Ishikawa (cell line): ENCODE measurements at regions not wholly inside any gene's neighbourhood (a gene's known extent, or its start where the extent isn't known, plus 50 kb on each side); places are given as distances from the start of the nearest gene placed in this dataset.

ENCODE experiments used
- CREB1 ChIP-seq: IDR thresholded peaks from 2 replicates; pipeline ENCODE4 v1.6.1; 2012; ENCODE audit warnings: low read depth
- EP300 ChIP-seq: IDR thresholded peaks from 2 replicates; pipeline ENCODE4 v1.6.1; 2012; ENCODE audit warnings: borderline replicate concordance
- FOXM1 ChIP-seq: IDR thresholded peaks from 2 replicates; pipeline ENCODE4 v1.6.1; 2012; ENCODE audit warnings: low read depth, borderline replicate concordance
- RAD21 ChIP-seq: IDR thresholded peaks from 2 replicates; pipeline ENCODE4 v1.6.1; 2012; ENCODE audit warnings: low read depth
- TEAD4 ChIP-seq: IDR thresholded peaks from 2 replicates; pipeline ENCODE4 v1.6.1; 2012

GRCh38 chr1:239931341-239931740 lies 160.3 kb upstream of the FMN2 start:
- no peak for TF ChIP-seq TEAD4
- TF ChIP-seq FOXM1: no peak
- no peak for TF ChIP-seq RAD21
- no peak for TF ChIP-seq CREB1
- no peak for TF ChIP-seq EP300
